GM21381 (cell line): ENCODE measurements at regions not wholly inside any gene's neighbourhood (a gene's known extent, or its start where the extent isn't known, plus 50 kb on each side); places are given as distances from the start of the nearest gene placed in this dataset.
A peak's percentile ranks its signal among the peaks of the same experiment; 100 is the strongest.

Source experiments
- ATAC-seq: cut with Tn5 transposase; IDR thresholded peaks from one replicate; pipeline ENCODE4 v1.9.1; 2021; ENCODE audit warnings: mild to moderate bottlenecking, moderate library complexity; ENCODE audit not compliant: unreplicated experiment

DNA sequence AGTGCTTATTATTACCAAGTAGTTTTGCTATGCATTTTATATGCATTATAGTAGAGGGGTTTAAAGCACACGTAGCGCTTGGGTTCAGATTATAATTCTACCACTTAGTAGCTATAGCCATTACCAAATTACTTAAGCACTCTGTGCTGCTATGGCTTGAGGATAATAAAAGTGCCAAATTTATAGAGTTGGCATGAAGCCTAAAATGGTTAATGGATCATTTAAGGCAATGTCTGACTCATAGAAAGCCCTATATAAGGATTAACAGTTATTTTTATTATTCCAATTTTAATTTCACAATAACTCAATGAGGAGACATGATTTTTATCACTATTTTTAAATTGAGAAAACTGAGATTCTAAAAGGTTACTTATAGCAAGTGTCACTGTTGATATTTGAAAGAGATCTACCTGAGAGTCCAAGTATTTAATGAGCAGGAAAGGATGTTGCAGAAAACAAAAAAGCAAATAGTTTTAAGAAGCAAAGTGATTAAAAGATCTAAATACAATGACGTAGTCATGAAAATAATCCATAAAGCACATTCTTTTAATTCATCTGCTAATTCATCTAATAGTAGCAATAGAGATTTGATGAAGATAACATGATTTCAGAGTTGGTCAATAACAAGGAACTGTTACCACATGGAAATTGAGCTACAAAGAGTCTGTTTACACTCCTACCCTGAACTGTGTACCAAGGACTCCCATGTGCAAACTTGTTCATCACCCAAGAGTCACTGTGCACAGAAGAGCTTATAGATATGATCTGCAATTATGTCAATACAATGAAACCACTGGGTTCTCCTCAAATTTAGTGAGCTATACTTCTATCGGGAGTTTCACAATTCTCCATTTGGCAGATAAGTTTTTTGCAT, 78.8 kb upstream of the DTNA start:
- ATAC-seq, result no peak

DNA sequence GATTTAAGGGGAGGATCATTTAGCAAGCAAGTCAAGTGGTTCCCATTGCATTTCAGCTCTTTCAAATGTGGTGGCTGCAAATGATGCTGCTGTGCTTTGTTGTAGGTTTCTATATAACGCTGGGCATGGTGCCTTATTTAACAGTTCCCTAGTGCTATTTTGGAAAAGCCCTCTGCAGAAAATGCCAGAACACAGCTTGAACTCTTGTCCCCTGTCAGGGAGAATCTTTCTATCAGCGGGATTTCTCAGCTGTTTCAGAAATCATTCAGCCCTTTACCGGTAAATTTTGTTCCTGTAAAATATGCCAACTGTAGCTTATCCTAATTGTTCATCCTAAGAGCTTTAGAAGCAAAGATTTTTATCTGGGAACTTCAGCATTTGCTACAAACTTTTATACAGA, 77.8 kb upstream of the DTNA start:
- ATAC-seq, result no peak

DNA sequence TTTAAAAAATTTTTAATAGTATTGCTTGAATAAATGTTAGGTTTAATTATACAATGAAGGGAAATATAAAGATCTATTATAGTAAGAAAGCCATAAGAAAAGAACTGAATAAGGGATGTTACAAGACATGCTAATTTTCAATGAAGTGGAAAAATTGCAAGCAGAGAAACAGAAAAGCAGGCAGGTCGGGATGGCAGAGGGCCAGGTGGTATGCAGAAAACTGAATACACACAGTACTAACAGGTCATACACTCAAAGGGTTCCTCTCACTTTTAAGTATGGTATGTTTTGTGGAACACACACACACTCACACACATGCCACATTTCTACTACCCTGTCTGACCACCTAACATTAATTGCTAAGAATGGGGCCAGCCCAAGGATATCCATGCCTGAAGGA, 76.7 kb upstream of the DTNA start:
- ATAC-seq, result no peak

DNA sequence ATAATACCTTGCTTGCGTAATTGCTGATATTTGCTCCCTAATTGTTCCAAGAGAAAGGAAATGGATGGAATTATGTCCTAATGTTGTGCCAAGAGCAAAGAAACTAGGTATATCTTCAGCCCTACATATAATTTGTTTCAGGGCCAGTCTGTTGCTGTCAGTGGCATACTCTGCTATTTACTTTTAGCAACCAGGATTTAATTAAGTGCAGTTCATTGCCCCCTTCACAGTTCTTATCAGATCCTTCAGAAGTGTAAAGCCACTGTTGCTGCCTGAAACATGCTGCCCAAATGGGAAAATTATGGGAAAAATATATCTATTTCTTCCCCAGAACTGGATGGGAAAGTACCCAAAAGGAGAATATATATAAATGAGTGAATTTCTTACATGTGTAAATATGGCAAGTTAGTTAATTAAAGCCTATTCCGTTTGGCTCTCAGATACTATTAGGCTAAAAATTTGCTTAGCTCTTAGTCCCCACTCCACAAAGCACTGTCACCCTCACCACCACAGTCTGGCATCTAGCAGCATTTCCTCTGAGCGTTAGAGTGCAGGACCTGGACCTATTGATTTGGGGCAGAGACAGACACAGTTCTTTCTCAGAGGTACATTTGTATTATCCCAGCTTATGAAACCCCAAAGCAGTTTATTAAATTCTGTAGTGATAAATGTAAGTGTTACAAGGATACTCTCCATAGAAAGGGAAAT, 72.8 kb upstream of the DTNA start:
- no peak for ATAC-seq

DNA sequence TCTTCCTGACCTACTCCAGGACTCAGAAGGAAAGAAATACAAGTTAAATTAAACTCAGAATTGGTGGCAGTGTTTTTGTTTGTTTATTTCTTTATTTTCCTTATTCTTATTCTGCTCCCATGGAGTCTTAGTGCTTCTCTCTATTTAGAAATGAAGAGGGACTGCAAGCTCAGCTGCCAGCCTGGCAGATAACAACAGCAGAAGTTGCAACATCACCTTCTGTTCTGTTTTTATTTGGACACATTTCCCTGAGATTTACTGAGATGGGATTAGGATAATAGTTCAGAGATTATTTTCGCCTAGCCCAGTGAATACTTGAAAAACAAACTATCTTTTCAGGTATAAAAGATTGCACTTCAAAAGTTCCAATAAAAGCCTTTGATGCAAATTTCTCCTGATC, 70.4 kb upstream of the DTNA start:
- ATAC-seq, result no peak

GRCh38 chr18:34640276-34640675, 69.8 kb upstream of the DTNA start:
- no peak for ATAC-seq

- no peak for ATAC-seq
These were observed 66.1 kb upstream of the DTNA start for GRCh38 chr18:34643989-34644388.

DNA sequence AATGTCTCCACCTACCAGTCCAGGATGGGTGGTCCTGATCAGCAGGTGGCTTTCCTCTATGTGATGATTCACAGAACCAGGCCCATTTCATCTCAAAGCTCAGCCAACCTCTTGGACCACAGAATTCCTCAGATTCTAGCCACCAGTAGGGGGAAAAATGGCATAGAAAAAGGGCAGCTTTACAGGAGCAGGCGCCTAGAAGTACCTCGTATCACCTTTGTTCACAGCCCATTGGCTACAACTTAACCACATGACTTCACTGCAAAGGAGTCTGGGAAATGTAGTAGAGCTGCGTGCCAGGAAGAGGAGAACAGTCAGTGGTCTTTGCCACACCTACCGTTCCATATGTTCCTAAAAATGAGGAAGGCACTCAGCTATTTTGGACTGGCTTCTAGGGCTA, 62.8 kb upstream of the DTNA start:
- ATAC-seq, result peak; percentile 68

DNA sequence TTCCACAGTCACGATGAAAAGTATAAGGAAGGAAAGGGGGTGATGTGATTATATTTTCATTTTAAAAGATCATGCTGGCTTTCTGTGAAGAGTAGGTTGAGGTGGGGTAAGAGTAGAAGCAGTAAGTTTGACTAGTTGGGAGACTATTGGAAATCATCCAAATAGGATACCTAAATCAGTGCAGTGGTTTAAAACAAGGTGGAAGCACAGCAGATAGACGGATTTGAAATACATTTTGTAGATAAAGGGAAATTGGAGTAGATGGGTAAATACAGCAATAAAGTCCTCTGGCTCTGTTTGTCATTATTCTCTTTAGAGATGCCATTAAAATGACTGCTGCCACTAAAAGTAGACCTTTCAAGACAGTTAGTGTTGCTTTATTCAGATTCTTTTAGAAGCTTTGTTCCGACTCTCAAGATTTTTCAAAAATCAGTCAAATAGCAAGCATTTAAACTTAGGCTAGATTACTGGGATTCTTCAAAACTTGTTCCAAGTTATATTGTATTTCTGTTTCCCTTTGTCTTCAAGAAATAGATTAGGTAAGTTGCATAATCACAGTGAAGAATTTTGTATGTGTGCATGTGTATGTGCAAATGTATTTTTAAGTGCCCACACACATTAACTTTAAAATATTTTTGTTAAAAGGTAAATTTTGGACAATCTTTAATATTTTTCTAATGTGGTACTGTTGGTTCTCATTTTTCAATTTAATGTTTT, 61.7 kb upstream of the DTNA start:
- ATAC-seq, result no peak

DNA sequence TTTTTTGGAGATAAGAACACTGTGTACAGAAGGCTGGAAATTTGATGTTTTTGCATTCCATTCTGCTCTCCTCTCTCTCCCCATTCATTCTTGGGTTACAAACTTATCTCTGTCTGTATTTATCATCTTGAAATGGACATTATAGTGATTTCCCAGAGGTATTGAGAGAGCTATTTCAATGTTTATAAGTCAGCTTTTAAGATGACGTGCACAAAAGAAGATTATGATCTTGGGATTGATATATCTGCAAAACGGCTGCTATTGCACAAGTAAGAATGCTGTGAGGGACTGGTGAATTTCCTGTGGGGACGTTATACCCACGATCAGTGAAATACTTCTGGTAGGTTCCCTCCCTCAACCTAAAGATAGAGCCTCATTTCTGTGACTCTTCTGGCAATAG, 61.0 kb upstream of the DTNA start:
- ATAC-seq, result no peak

GRCh38 chr18:34650121-34650545, 60.0 kb upstream of the DTNA start:
- no peak for ATAC-seq

DNA sequence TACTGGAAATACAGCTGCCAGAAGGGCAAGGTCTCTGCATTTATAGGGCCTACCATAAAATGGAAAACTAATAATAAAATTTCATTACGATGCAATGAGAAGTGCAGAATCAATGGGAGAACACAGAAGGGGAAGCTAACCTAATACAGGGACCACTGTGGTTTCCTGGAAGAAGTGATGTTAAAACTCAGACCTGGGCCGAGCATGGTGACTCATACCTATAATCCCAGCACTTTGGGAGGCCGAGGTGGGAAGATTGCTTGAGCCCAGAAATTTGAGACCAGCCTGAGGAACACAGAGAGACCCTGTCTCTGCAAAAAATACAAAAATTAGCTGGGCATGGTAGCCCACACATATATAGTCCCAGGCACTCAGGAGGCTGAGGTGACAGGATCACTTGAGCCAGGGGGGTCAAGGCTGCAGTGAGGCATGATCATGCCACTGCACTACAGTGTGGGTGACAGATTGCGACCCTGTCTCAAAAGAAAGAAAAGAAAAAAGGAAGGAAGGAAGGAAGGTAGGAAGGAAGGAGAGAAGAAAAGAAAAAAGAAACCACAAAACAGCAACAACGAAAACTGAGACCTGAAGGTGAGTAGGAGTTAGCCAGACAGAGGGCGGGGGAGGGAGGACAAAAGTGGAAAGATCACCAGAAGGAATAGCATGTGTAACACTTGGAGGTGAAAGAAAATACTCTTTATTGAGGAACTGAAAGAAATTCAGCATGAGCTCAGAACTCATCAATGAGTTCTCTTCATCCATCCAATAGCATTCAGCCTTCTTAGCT, 58.3 kb upstream of the DTNA start:
- no peak for ATAC-seq

DNA sequence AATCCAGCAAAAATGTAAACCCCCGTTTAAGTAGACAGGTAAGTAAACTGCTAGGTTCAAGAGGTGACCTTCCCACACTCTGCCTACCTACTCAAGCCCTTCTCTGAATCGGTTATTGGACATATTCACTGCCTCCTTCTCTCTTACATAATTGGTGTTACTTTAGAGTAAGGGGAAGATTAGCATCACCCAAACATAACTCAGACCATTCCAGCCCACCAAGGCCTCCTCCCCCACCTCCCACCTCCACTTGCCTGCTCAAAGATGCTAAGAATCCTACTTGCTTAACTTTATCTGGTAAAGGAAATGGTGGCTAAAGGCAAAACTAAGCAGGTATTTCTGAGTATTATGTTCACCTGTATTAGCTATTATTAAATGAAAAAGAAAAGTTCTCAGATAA, 55.0 kb upstream of the DTNA start:
- ATAC-seq, result no peak

- no peak for ATAC-seq
These were observed 52.1 kb upstream of the DTNA start for GRCh38 chr18:34657860-34658500.

- no peak for ATAC-seq
These were observed 50.2 kb upstream of the DTNA start for GRCh38 chr18:34659579-34660517.
